ENCODE measurements at regions not wholly inside any gene's neighbourhood (a gene's known extent, or its start where the extent isn't known, plus 50 kb on each side); places are given as distances from the start of the nearest gene placed in this dataset.

GRCh38 chr1:47506053-47506452 lies 68.2 kb downstream of the FOXD2 start:
- H4K8ac ChIP-seq (ENCODE audit: extremely low read depth, insufficient read depth, low read length): no peak overlapping the region
- no peak overlapping the region for H3K23ac ChIP-seq (ENCODE audit: insufficient read length)
- H2BK20ac ChIP-seq (ENCODE audit: low read length): no peak overlapping the region
- H4K5ac ChIP-seq (ENCODE audit: insufficient read length, low read depth, low read length): no peak overlapping the region
- no peaks in the 10 kb centered on the region for H3K36me3 ChIP-seq (ENCODE audit: control insufficient read depth in 2 of 4, insufficient read depth in 4 of 4, low read length in 3 of 4)
- 88% methylated on average over 2 of the region's 2 CpGs; no CpG with 5 or more reads in 1 of the 2 experiments for whole genome bisulfite sequencing, 2 experiments (ENCODE audit: extremely low coverage in 1 of 2, insufficient coverage in 1 of 2, insufficient read length in 1 of 2, insufficient replicate concordance in 2 of 2, low coverage in 1 of 2, low lambda C conversion rate in 2 of 2, missing lambda C conversion rate in 1 of 2)
- H4K20me1 ChIP-seq (replicated peaks in 1 of 2; ENCODE audit: control insufficient read depth in 1 of 2, insufficient read depth in 2 of 2, low read length in 2 of 2): peaks cover 0 to 3% of the 10 kb centered on the region in 2 experiments
- no peaks in the 10 kb centered on the region for H3K79me1 ChIP-seq (ENCODE audit: low read depth, low read length)
- H4K91ac ChIP-seq (replicated peaks; ENCODE audit: insufficient read length, low read length): no peak overlapping the region
- POLR2A ChIA-PET (ENCODE audit: partially characterized antibody): no interaction called here
- DNase-seq (ENCODE audit: low read depth in 1 of 2, low spot score in 2 of 2) (no peak), FAIRE-seq (no peak)
- peaks cover 22 to 53% (median 47%) of the 10 kb centered on the region in 4 experiments for H3K27me3 ChIP-seq (replicated peaks in 1 of 4; ENCODE audit: control insufficient read depth in 3 of 4, extremely low read depth in 1 of 4, insufficient read depth in 3 of 4, low read length in 3 of 4)
- no peak overlapping the region for H3K4me3 ChIP-seq (ENCODE audit: extremely low read depth in 1 of 4, insufficient read depth in 2 of 4, low read depth in 3 of 4, low read length in 4 of 4)
- no peak overlapping the region for H2BK5ac ChIP-seq (ENCODE audit: low read depth, low read length)
- H3K79me2 ChIP-seq (ENCODE audit: control insufficient read depth in 1 of 2, insufficient read depth in 2 of 2, low read length in 2 of 2): no peaks in the 10 kb centered on the region
- H2AK5ac ChIP-seq (ENCODE audit: low read depth, low read length): no peak overlapping the region
- H3K14ac ChIP-seq (ENCODE audit: insufficient read length): no peak overlapping the region
- H3K23me2 ChIP-seq (ENCODE audit: low read depth, low read length): peaks cover 9% of the 10 kb centered on the region; the same call in 1 of the 2 replicates
- H3K4me1 ChIP-seq (replicated peaks in 1 of 4; ENCODE audit: control insufficient read depth in 3 of 4, insufficient read depth in 4 of 4, low read length in 3 of 4): peaks cover 0 to 5% (median 2%) of the 10 kb centered on the region in 4 experiments; a peak in 3 of 7 replicates
- no peak overlapping the region for H3K9ac ChIP-seq (replicated peaks in 1 of 4; ENCODE audit: extremely low read depth in 1 of 4, low read depth in 3 of 4, low read length in 3 of 4)
- no peak overlapping the region for H2BK120ac ChIP-seq (replicated peaks; ENCODE audit: low read depth, low read length)
- H3K27ac ChIP-seq (ENCODE audit: low read depth, low read length): no peak overlapping the region
- no peak overlapping the region for H3K18ac ChIP-seq (ENCODE audit: extremely low read depth, low read length)
- no peak overlapping the region for H3K56ac ChIP-seq (replicated peaks; ENCODE audit: insufficient read length, low read depth, low read length)
- H2BK12ac ChIP-seq (ENCODE audit: low read depth, low read length): no peak overlapping the region
- H2AFZ ChIP-seq (ENCODE audit: low read length): no peak overlapping the region
- no peak overlapping the region for H2BK15ac ChIP-seq (ENCODE audit: low read length)
- CTCF ChIA-PET (ENCODE audit: partially characterized antibody): interaction anchor here (0.6 to 3.6 kb wide), 17 partner anchors 9 to 444 kb away, joined by 3 to 29 read pairs (median 3); no protein-coding TSS in a partner anchor
- no peak overlapping the region for H3K4ac ChIP-seq (replicated peaks; ENCODE audit: insufficient read length, low read depth, low read length)
- no peak overlapping the region for H3K4me2 ChIP-seq (ENCODE audit: insufficient read depth in 1 of 2, low read depth in 2 of 2, low read length in 2 of 2)
- no peaks in the 10 kb centered on the region for H3K9me3 ChIP-seq (ENCODE audit: insufficient read depth in 2 of 2, low read depth in 1 of 2, low read length in 1 of 2)
- no peak for TF ChIP-seq SP4 (IDR thresholded peaks at IDR 0.05; ENCODE audit: low read length)
- TF ChIP-seq KDM1A (IDR thresholded peaks at IDR 0.05; ENCODE audit: borderline replicate concordance, low read length): no peak
- TF ChIP-seq NRF1 (IDR thresholded peaks at IDR 0.05; ENCODE audit: low read depth, low read length): no peak
- no peak for TF ChIP-seq POU5F1 (IDR thresholded peaks at IDR 0.05; ENCODE audit: low read depth, low read length)
- TF ChIP-seq CHD2 (IDR thresholded peaks at IDR 0.05; ENCODE audit: low read length): no peak
- no peak for TF ChIP-seq FOSL1 (IDR thresholded peaks at IDR 0.05; ENCODE audit: insufficient read depth, low read depth, low read length)
- no peak for TF ChIP-seq SP2 (IDR thresholded peaks at IDR 0.05; ENCODE audit: low read length)
- TF ChIP-seq SUZ12 (IDR thresholded peaks at IDR 0.05; ENCODE audit: low read length): no peak
- TF ChIP-seq CTBP2 (IDR thresholded peaks at IDR 0.05; ENCODE audit: borderline replicate concordance, insufficient read depth, insufficient read length, low read length): no peak
- TF ChIP-seq NANOG (IDR thresholded peaks at IDR 0.05; ENCODE audit: insufficient read depth, low read depth, low read length, poor library complexity, severe bottlenecking): no peak
- no peak for TF ChIP-seq CBX8 (IDR thresholded peaks at IDR 0.05; ENCODE audit: borderline replicate concordance, low read depth, low read length)
- TF ChIP-seq USF2 (IDR thresholded peaks at IDR 0.05; ENCODE audit: low read length): no peak
- no peak for TF ChIP-seq GTF2F1 (IDR thresholded peaks at IDR 0.05; ENCODE audit: borderline replicate concordance, low read depth, low read length)
- TF ChIP-seq RFX5 (IDR thresholded peaks at IDR 0.05; ENCODE audit: borderline replicate concordance, low read depth, low read length): no peak

Measured in H1 (cell line).